ENCODE measurements at regions not wholly inside any gene's neighbourhood (a gene's known extent, or its start where the extent isn't known, plus 50 kb on each side); places are given as distances from the start of the nearest gene placed in this dataset.

DNA sequence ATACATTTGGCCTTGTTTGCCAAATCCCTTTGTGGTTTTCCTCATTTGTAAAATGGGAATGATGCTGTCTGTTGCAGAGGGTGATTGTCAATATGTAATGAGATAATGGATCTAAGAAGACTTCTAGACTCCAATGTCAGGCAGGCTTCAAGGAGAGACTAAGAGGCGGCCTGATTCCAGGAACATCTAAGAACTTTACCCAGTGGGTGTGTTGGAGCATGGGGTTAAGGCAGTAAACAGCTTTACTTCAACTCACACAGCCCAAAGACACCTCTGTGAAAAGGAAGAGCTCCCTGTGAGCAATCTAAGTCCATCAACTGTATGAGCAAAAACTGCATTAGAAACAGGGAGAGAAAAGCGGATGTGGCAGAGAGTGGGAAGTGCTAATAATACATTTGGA, 560.6 kb downstream of the PDCD6IP start (continued):
- TF ChIP-seq ZNF331 (CRISPR knock-in tag; IDR thresholded peaks at IDR 0.05; ENCODE audit: low read depth) (no peak), ETS1 (IDR thresholded peaks at IDR 0.05) (no peak), EZH2 (IDR thresholded peaks at IDR 0.05; ENCODE audit: low read depth, unreplicated experiment) (no peak)

GRCh38 chr3:34360713-34361112, 562.3 kb downstream of the PDCD6IP start:
- ATAC-seq (no peak), DNase-seq (ENCODE audit: low spot score) (no peak)
- Mint-ChIP-seq H3K36me3 (ENCODE audit: low read depth) (no peaks in the 10 kb centered on the region), H3K9me3 (no peaks in the 10 kb centered on the region; the same call in 2 of the 3 replicates), H3K27ac (no peak overlapping the region), H3K27me3 (ENCODE audit: insufficient read depth, low read depth, poor library complexity) (no peaks in the 10 kb centered on the region), H3K4me1 (peaks cover 12% of the 10 kb centered on the region), H3K4me3 (no peak overlapping the region)
- Histone ChIP-seq H4K20me1 (replicated peaks; ENCODE audit: insufficient read depth) (no peaks in the 10 kb centered on the region), H3K27me3 (ENCODE audit: insufficient read depth) (no peaks in the 10 kb centered on the region), H3K27ac (ENCODE audit: low read depth) (no peak overlapping the region), H3K4me1 (ENCODE audit: insufficient read depth) (no peaks in the 10 kb centered on the region), H3K36me3 (ENCODE audit: insufficient read depth) (no peaks in the 10 kb centered on the region), H3K79me2 (replicated peaks; ENCODE audit: insufficient read depth) (no peaks in the 10 kb centered on the region), H2AFZ (no peak overlapping the region), H3K4me3 (no peak overlapping the region), H3K9me2 (ENCODE audit: insufficient read depth) (peaks cover 5% of the 10 kb centered on the region; the same call in 1 of the 2 replicates), H3F3A (replicated peaks; ENCODE audit: low read depth) (no peaks in the 10 kb centered on the region), H3K4me2 (no peak overlapping the region)
- TF ChIP-seq NANOG (IDR thresholded peaks at IDR 0.05; ENCODE audit: borderline replicate concordance) (no peak), EZH2 (IDR thresholded peaks at IDR 0.05; ENCODE audit: low read depth, unreplicated experiment) (no peak), ZNF462 (CRISPR knock-in tag; IDR thresholded peaks at IDR 0.05) (no peak), ETS1 (IDR thresholded peaks at IDR 0.05) (no peak), EZH2phosphoT487 (IDR thresholded peaks at IDR 0.05; ENCODE audit: unreplicated experiment) (no peak), JUNB (IDR thresholded peaks at IDR 0.05; ENCODE audit: unreplicated experiment) (no peak), CREB1 (CRISPR knock-in tag; IDR thresholded peaks at IDR 0.05; ENCODE audit: low read depth) (no peak)

All from GM23338 (cell line).